GM21723 (cell line): ENCODE measurements at regions not wholly inside any gene's neighbourhood (a gene's known extent, or its start where the extent isn't known, plus 50 kb on each side); places are given as distances from the start of the nearest gene placed in this dataset.

Source experiments
- ATAC-seq: cut with Tn5 transposase; IDR thresholded peaks from one replicate; pipeline ENCODE4 v1.9.1; 2021; ENCODE audit warnings: mild to moderate bottlenecking, moderate library complexity; ENCODE audit not compliant: unreplicated experiment

DNA sequence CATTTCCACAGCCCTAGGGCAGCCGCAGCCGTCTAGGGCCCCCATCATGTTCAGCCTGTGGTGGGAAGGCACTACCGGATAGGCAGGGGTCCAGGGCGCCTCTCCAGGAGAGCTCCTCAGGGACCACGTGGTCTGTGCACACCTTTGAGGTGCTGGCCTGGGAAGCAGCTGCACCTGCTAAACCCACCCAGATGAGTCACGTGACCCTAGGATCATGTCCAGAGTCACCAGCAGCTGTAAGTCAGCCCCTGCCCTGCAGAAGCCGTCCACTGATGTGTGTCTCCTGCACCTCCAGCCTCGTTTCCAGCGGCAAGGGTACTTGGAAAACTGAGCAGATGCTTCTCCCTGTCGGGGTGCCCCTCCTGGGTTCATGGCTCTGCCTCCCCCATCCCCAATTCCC, 682.6 kb upstream of the SALL3 start:
- no peak for ATAC-seq

- no peak for ATAC-seq
These were observed 676.0 kb upstream of the SALL3 start for GRCh38 chr18:78303519-78304191.

GRCh38 chr18:78304192-78305164, 675.1 kb upstream of the SALL3 start:
- ATAC-seq: no peak

DNA sequence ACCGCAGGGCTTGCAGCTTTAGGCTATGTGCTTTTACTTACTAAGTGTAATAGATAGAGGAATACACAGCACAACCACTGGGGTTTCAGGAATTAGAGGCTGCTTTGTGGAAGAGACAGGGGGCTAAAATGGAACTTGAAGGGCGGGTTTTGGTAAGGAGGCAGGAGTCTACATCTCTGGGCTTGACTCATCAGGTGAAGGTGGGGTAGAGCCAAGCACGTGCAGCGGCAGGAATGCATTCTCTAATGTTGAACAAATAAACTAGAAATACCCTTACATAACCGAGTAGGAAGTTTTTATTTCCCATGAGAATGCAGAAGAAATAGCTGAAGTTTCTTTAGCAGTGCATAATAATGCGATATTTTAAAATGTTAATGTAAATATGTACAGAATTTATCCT, 673.8 kb upstream of the SALL3 start:
- ATAC-seq: no peak

GRCh38 chr18:78309307-78309706, 670.3 kb upstream of the SALL3 start:
- ATAC-seq: no peak

- ATAC-seq: no peak
These were observed 669.7 kb upstream of the SALL3 start for GRCh38 chr18:78309924-78310323.

- no peak for ATAC-seq
These were observed 660.4 kb upstream of the SALL3 start for GRCh38 chr18:78319264-78319663.

GRCh38 chr18:78319961-78320360, 659.7 kb upstream of the SALL3 start:
- no peak for ATAC-seq

- ATAC-seq: no peak
These were observed 658.2 kb upstream of the SALL3 start for GRCh38 chr18:78321402-78321801.

DNA sequence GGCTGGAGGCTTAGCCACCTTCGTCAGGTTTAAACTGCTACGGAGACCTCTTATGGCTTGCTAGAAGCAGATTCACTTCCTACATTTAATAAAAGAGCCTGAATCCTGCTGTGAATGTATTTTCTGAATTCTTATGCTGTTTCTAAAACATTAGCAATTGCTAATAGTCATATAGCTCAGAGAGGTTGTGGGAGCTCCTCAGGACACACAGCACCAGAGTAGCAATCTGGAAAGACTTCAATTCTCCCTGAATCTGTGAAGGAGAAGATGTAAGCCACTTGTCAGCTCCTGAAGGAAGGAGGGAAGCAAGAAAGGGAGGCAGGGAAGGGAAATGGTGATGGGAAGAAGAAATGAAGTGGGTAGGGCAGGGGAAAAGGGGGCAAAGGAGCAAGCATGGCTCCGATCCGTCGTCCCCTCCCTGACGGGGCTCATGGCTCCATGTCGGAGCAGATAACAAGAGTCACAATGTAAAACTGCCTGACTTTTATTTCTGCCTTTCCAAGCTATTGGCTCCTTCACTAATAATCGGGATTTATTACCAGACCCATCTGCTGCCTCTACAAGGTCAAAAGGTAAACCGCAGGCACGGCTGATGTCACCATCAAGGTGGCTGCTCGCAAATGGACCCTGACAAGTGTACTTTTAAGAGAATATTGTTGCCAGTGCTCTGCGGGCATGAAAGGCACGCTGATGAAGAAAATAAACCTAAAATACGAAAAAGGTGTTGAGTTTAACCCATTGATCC, 656.0 kb upstream of the SALL3 start:
- ATAC-seq: no peak

- no peak for ATAC-seq
These were observed 652.0 kb upstream of the SALL3 start for GRCh38 chr18:78327643-78328042.

- ATAC-seq: no peak
These were observed 648.9 kb upstream of the SALL3 start for GRCh38 chr18:78330766-78331165.

GRCh38 chr18:78352910-78353309, 626.7 kb upstream of the SALL3 start:
- ATAC-seq: no peak

GRCh38 chr18:78362198-78362597, 617.4 kb upstream of the SALL3 start:
- no peak for ATAC-seq

DNA sequence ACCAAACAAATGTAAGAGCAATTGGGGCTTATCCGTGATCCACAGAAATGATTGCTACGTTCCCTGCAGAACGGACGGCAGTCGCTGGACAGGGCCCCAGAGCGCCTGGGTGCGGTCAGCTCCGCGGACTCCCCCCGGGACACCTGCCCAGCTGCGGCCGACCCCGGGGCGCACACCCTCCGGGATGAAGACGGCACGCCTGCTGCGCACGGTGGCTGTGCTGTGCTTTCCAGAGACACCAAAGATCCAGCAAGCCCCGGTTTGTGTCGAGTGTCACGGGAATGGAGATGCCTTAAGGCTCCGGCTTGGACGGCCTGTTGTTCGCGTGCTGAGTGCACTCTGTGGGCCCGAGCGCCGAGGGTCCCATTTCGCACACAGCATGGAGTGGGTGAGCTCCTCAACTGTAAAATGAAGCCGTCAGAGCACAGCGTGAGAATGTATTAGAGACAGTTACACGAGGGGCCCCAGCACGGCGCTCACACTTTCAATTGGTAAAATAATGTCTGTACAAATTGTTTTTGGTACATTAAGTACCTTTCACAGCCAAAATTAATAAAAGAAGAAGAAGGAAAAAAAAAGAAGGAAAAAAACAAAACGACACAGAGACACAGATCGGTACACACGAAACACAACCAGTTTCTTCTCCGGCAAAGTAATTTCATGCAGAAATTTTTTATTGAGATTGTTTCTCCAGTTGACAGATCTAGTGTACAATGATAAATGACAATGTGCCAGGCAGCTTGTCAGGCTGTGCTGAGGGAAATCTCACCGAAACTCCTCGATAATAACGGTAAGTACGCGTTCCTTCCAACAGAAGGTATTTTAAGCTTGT, 615.8 kb upstream of the SALL3 start:
- ATAC-seq: no peak

- no peak for ATAC-seq
These were observed 615.1 kb upstream of the SALL3 start for GRCh38 chr18:78364388-78364960.

DNA sequence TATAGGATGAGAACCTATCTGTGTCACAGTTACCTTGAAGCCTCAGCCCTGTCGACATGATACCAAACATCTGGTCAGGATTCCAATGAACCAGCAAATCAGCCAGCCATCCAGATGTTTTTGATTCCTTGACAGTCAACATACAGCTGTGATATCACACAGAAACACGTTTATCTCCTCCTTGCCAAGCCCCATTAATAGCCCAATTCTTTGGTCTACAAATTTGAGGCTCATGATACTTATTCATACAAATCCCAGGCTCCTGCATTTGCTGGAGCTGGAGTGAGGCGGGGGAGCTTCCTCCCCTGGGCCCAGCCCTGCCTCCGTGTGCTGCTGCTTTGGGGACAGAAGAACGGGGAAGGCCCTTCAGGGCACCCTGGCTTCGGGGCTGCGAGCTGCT, 611.6 kb upstream of the SALL3 start:
- no peak for ATAC-seq

DNA sequence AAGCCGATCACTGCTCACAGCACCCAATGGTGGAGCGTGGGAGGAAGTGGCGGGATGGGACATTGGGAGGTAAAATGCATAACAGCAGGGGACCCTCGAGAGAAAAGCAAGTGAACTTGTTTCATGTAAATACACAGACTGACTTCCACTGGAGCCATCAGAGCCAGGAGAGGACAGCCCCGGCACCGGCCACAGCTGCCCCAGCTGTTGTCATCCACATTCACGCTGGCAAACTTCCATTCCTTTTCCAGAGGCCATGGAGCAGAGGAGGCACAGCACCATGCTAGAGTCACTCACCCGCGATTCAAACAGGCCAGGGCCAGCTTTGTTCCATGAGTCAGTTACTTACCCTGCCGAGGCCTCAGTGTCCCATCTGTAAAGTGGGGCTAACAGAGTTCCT, 610.9 kb upstream of the SALL3 start:
- no peak for ATAC-seq

DNA sequence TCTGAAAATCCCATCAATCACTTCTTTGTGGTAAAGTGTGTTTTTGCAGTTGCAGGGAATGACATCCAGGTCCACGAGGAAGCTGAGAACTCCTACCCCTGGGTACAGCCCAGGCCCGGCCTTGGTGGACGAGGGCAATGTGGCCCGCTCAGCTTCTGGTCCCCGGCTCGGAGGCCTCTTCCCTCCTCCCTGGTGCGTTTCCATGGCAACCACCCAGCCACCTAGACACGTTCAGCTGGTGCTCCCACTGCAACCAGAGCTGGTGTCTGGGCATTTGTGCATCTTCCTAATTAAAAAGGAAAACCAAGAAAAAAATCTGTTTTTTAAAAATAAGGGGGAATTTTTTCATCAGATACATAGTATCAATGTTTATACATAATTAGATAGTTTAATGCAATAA, 603.6 kb upstream of the SALL3 start:
- no peak for ATAC-seq

DNA sequence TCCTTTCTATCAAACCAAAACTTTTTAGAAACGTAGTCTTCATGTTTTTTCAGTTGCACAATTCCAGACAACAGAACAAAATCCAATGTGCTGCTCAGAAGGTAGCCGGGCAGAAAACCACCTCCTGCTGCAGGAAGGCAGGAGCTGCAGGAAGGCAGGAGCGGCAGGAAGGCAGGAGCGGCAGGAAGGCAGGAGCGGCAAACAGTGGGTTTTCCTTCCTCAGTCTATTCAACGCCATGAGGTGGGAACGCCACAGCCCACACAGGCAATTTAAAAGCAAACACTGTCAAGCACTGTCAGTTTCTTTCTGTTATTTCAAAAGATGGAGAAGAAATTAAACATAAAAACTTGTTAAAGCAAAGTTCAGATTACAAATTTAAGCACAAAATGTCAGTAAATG, 601.2 kb upstream of the SALL3 start:
- no peak for ATAC-seq
